ENCODE measurements at regions not wholly inside any gene's neighbourhood (a gene's known extent, or its start where the extent isn't known, plus 50 kb on each side); places are given as distances from the start of the nearest gene placed in this dataset.

- no peak overlapping the region for H3K4me3 ChIP-seq (ENCODE audit: low read depth, low read length)
- DNase-seq (ENCODE audit: low read depth, low spot score): no peak
- ChIA-PET POLR2A (no interaction called here), CTCF (interaction anchor here (1.7 to 2.6 kb wide), 2 partner anchors 14 to 743 kb away, joined by 4 to 7 read pairs; no protein-coding TSS in a partner anchor)
- TF ChIP-seq CTCF (IDR thresholded peaks at IDR 0.05; ENCODE audit: insufficient read depth, low read length, missing control alignments): no peak
Measured at GRCh38 chr11:15870911-15871310, 485.4 kb downstream of the SOX6 start.

DNA sequence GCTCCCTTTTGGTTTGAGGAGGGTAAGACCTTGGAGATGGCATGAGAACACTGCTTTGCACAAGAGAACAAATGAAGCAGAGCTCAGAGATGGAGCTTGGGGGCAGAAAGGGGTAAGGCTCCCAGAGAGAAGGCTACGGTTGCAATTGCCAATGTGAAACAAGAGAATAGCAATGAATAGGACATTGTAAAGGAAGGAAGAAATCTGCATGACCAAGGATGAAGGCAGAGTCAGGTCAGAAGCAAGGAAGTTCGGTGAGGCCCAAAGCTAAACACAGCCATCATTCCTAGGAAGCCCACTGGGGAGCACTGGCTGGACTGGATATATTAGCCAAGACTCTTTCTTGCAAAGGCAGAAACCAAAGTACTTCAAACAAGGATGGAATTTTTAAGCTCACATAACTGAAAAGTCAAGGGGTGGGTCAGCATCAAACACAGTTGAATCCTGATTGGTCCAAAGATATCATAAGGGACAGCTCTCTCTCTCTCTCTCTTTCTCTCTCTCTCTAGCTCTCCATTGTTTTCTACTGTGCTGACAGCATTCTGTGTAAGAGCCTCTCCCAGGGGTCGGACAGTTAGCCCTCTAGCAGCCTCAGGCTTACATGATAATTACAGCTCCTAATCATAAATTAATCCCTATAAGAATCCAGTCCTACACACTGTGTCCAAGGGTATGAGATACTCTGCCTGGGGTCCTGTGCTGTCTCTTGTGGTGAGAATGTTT, 484.3 kb downstream of the SOX6 start:
- no peak overlapping the region for H3K4me3 ChIP-seq (ENCODE audit: low read depth, low read length)
- DNase-seq (ENCODE audit: low read depth, low spot score): no peak
- POLR2A ChIA-PET: no interaction called here
- CTCF ChIA-PET: interaction anchor here (1.1 to 2.6 kb wide), 2 partner anchors 69 to 742 kb away, joined by 3 to 7 read pairs; no protein-coding TSS in a partner anchor
- TF ChIP-seq CTCF (IDR thresholded peaks at IDR 0.05; ENCODE audit: insufficient read depth, low read length, missing control alignments): no peak

- ChIA-PET CTCF (no interaction called here), POLR2A (no interaction called here)
- no peak overlapping the region for H3K4me3 ChIP-seq (ENCODE audit: low read depth, low read length)
- no peak for DNase-seq (ENCODE audit: low read depth, low spot score)
- no peak for TF ChIP-seq CTCF (IDR thresholded peaks at IDR 0.05; ENCODE audit: insufficient read depth, low read length, missing control alignments)
Measured at GRCh38 chr11:15873501-15873900, 482.8 kb downstream of the SOX6 start.

- CTCF ChIA-PET: interaction anchor here (1.6 kb wide), 1 partner anchor 13 kb away, joined by 10 read pairs; no protein-coding TSS in a partner anchor
- DNase-seq (ENCODE audit: low read depth, low spot score): no peak
- H3K4me3 ChIP-seq (ENCODE audit: low read depth, low read length): no peak overlapping the region
- POLR2A ChIA-PET: no interaction called here
- TF ChIP-seq CTCF (IDR thresholded peaks at IDR 0.05; ENCODE audit: insufficient read depth, low read length, missing control alignments): no peak
Measured at GRCh38 chr11:15874704-15875103, 481.6 kb downstream of the SOX6 start.

- ChIA-PET POLR2A (no interaction called here), CTCF (interaction anchor here (1.0 to 1.7 kb wide), 3 partner anchors 12 to 738 kb away, joined by 3 to 10 read pairs (median 5); no protein-coding TSS in a partner anchor)
- H3K4me3 ChIP-seq (ENCODE audit: low read depth, low read length): no peak overlapping the region
- no peak for DNase-seq (ENCODE audit: low read depth, low spot score)
- TF ChIP-seq CTCF (IDR thresholded peaks at IDR 0.05; ENCODE audit: insufficient read depth, low read length, missing control alignments): no peak
Measured at GRCh38 chr11:15875393-15875792, 481.0 kb downstream of the SOX6 start.

DNA sequence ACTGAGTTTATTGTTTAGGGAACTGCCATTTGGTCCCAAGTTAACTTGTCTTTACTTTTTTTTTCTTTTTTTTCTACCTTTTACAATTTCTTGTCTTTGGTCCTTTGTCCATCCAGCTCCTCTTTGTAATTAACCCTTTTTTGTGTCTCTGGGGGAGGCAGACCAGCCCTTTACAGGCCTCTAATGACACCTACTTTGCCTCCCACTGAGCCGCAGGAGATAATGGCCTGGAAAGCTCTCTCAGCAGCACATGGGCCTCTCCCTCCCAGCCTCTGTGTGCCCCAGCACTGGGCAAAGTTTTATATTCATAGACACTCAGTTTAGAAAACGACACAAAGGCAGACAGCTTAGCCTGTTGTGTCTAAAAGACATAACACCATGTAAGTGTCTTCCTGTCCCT, 480.4 kb downstream of the SOX6 start:
- TF ChIP-seq CTCF (IDR thresholded peaks at IDR 0.05; ENCODE audit: insufficient read depth, low read length, missing control alignments): no peak
- ChIA-PET POLR2A (interaction anchor here (0.7 kb wide), 1 partner anchor 116 kb away, joined by 3 read pairs; no protein-coding TSS in a partner anchor), CTCF (interaction anchor here (0.7 to 1.7 kb wide), 4 partner anchors 11 to 738 kb away, joined by 3 to 10 read pairs (median 4); no protein-coding TSS in a partner anchor)
- no peak overlapping the region for H3K4me3 ChIP-seq (ENCODE audit: low read depth, low read length)
- DNase-seq (ENCODE audit: low read depth, low spot score): no peak
